ENCODE measurements at regions not wholly inside any gene's neighbourhood (a gene's known extent, or its start where the extent isn't known, plus 50 kb on each side); places are given as distances from the start of the nearest gene placed in this dataset.

- Histone ChIP-seq H3K4me3 (ENCODE audit: low read depth in 2 of 2, low read length in 2 of 2) (no peak overlapping the region), H3K9me3 (ENCODE audit: control insufficient read depth, insufficient read depth, low read depth, low read length) (no peaks in the 10 kb centered on the region), H3K36me3 (ENCODE audit: control insufficient read depth, insufficient read depth, low read length) (no peaks in the 10 kb centered on the region), H3K4me1 (ENCODE audit: control insufficient read depth, insufficient read depth, low read length) (no peaks in the 10 kb centered on the region), H3K27me3 (ENCODE audit: control insufficient read depth, insufficient read depth, low read length) (no peaks in the 10 kb centered on the region), H3K27ac (ENCODE audit: low read length) (no peak overlapping the region)
- no peak for DNase-seq (ENCODE audit: low read depth, low spot score)
- intact Hi-C loops (cut with micrococcal nuclease; ENCODE audit: unreplicated experiment) (no loop called here), in situ Hi-C loops (cut with HindIII; ENCODE audit: low pct_unique_long_range_greater_than_20kb, low sequenced_read_pairs) (no loop called here)
- BruUV-seq (replicated peaks), result no TSS peak
- CTCF ChIA-PET, result no interaction called here
- TF ChIP-seq REST (IDR thresholded peaks at IDR 0.05; ENCODE audit: insufficient read depth in 1 of 2, low read depth in 2 of 2, low read length in 1 of 2) (no peak), POLR2AphosphoS5 (IDR thresholded peaks at IDR 0.05; ENCODE audit: low read depth, low read length) (no peak), CTCF (IDR thresholded peaks at IDR 0.05) (no peak), TCF7L2 (IDR thresholded peaks at IDR 0.05; ENCODE audit: low read depth, low read length) (no peak), SIN3A (IDR thresholded peaks at IDR 0.05; ENCODE audit: borderline replicate concordance, insufficient read depth, low read depth, low read length) (no peak)
- no peak for ATAC-seq
- POLR2A ChIA-PET, result no interaction called here
Measured at GRCh38 chr9:103245369-103245768, 250.2 kb downstream of the CYLC2 start.

- Histone ChIP-seq H3K36me3 (ENCODE audit: control insufficient read depth, insufficient read depth, low read length) (no peaks in the 10 kb centered on the region), H3K27me3 (ENCODE audit: control insufficient read depth, insufficient read depth, low read length) (no peaks in the 10 kb centered on the region), H3K4me3 (ENCODE audit: low read depth in 2 of 2, low read length in 2 of 2) (no peak overlapping the region), H3K27ac (ENCODE audit: low read length) (no peak overlapping the region), H3K9me3 (ENCODE audit: control insufficient read depth, insufficient read depth, low read depth, low read length) (no peaks in the 10 kb centered on the region), H3K4me1 (ENCODE audit: control insufficient read depth, insufficient read depth, low read length) (no peaks in the 10 kb centered on the region)
- POLR2A ChIA-PET, result no interaction called here
- CTCF ChIA-PET, result no interaction called here
- intact Hi-C loops (cut with micrococcal nuclease; ENCODE audit: unreplicated experiment) (no loop called here), in situ Hi-C loops (cut with HindIII; ENCODE audit: low pct_unique_long_range_greater_than_20kb, low sequenced_read_pairs) (no loop called here)
- DNase-seq (ENCODE audit: low read depth, low spot score) (no peak), ATAC-seq (no peak)
- BruUV-seq (replicated peaks), result no TSS peak
- TF ChIP-seq TCF7L2 (IDR thresholded peaks at IDR 0.05; ENCODE audit: low read depth, low read length), result no peak
- TF ChIP-seq SIN3A (IDR thresholded peaks at IDR 0.05; ENCODE audit: borderline replicate concordance, insufficient read depth, low read depth, low read length), result no peak
- no peak for TF ChIP-seq REST (IDR thresholded peaks at IDR 0.05; ENCODE audit: insufficient read depth in 1 of 2, low read depth in 2 of 2, low read length in 1 of 2)
- no peak for TF ChIP-seq POLR2AphosphoS5 (IDR thresholded peaks at IDR 0.05; ENCODE audit: low read depth, low read length)
- TF ChIP-seq CTCF (IDR thresholded peaks at IDR 0.05), result no peak
Measured at GRCh38 chr9:103261951-103262350, 266.8 kb downstream of the CYLC2 start.
